LNCAP (cell line): ENCODE measurements at regions not wholly inside any gene's neighbourhood (a gene's known extent, or its start where the extent isn't known, plus 50 kb on each side); places are given as distances from the start of the nearest gene placed in this dataset.

ENCODE experiments used
- TF ChIP-seq, protein P1 (sequence below): fragments of 450-650 bp; IDR thresholded peaks from 2 replicates; pipeline ENCODE4 v1.5.1; 2017; ENCODE audit warnings: mild to moderate bottlenecking

DNA sequence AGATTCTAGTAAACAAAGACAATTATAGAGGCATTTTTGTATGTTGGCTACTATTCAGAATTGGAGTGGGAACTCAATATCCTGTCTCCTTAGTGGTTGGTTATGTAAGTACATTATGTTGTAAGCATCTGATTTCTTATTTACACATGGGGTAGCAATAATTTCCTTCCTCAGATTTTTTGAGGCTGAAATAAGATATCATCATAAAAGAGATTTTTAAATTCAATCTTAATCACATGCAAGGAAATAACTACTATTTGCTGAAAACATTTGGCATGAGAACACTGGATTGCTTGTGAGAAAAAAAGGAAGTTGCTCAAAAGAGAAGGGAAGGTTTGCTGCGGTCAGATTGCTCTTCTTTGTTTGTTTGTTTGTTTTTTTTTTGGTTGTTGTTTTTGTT, 437.7 kb upstream of the HS3ST1 start:
- TF ChIP-seq, protein P1, sequence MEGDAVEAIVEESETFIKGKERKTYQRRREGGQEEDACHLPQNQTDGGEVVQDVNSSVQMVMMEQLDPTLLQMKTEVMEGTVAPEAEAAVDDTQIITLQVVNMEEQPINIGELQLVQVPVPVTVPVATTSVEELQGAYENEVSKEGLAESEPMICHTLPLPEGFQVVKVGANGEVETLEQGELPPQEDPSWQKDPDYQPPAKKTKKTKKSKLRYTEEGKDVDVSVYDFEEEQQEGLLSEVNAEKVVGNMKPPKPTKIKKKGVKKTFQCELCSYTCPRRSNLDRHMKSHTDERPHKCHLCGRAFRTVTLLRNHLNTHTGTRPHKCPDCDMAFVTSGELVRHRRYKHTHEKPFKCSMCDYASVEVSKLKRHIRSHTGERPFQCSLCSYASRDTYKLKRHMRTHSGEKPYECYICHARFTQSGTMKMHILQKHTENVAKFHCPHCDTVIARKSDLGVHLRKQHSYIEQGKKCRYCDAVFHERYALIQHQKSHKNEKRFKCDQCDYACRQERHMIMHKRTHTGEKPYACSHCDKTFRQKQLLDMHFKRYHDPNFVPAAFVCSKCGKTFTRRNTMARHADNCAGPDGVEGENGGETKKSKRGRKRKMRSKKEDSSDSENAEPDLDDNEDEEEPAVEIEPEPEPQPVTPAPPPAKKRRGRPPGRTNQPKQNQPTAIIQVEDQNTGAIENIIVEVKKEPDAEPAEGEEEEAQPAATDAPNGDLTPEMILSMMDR = no peak

DNA sequence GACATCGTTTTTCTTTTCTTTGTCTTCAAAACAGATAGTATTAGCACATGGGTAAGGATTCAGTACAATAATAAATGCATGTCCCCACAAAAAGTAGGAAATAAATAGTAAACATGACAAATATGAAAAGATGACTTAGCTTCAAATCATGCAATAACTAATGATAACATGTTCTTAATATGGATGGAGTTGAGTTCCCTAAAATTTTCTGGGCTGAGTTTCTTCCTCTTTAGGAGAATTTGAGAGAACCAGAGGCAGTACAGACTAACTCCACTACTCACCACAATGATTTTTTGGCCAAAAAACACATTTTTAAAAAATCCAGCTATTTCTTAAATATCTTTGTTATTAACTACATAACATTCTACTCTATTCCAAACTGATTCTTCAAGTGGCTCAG, 432.3 kb upstream of the HS3ST1 start:
- TF ChIP-seq, protein P1 = no peak

DNA sequence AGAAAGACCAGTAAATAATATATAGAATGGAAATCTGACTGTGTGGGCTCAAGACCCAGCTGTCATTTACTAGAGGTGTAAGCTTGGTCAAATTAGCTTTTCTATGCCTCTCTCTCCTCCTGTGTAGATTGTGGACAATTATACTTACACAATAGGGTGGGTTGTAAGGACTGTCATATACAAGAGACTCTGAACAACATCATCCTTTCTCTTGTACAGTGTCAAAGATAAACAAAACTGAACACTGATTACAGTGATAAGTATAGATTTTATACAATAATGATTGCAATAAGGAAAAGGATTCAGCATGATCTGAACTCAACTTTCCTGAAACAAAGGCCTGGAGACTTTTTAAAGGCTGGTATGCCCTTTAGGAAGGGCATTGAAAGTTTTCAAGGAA, 429.2 kb upstream of the HS3ST1 start:
- TF ChIP-seq, protein P1 = no peak

DNA sequence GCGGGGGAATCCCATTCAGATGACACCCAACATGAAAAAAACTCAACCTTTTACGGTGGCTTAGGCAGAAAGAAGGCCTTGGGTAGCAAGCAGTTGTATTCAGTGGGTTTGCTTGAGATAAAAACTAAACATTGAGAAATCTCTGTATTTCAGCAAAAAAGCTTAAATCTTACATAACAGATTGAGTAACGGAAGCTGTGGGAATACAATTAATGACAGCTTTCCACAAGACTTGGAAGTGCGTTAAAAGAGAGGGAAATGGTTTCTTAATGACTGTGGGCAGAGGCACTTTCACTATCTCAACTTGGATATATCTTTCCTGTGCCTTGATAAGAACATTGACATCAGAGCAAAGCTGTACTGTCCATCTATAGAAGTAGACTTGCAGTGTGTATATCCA, 418.5 kb upstream of the HS3ST1 start:
- TF ChIP-seq, protein P1 = no peak

DNA sequence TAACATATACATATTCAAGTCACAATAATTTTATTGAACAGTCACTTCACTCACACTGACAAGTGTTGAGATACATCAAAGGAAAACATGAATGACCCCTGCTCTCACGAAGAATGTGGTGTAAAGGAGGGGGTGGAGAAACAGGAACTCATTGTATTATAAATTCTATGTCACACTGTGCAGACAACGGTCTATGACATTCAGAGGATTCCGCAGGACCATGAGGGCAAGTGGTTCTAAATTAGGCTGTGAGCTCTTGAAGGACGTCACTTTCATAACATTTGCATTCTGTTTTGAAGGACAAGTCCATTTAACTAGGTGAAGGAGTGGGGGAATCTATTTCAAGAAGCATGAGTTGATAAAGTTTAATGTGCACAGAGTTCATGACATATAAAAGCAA, 415.2 kb upstream of the HS3ST1 start:
- TF ChIP-seq, protein P1 = no peak

DNA sequence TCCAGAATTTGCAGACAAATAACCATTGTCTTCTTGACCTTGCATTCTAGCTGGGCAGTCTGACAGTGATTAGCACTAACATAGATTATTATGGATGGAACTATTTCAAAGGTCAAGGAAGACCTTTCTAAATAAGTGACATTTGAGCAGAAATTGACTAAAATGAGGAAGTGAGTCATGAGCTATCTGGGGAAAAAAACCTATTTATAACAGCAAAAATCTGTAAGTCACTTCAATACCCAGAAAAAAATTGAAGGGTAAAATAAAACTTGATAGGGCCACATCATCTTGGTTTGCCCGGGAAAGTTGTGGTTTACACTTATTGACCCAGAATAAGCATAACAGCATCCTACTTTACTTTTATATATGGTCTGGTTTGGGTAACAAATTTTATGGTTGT, 414.6 kb upstream of the HS3ST1 start:
- TF ChIP-seq, protein P1 = no peak

DNA sequence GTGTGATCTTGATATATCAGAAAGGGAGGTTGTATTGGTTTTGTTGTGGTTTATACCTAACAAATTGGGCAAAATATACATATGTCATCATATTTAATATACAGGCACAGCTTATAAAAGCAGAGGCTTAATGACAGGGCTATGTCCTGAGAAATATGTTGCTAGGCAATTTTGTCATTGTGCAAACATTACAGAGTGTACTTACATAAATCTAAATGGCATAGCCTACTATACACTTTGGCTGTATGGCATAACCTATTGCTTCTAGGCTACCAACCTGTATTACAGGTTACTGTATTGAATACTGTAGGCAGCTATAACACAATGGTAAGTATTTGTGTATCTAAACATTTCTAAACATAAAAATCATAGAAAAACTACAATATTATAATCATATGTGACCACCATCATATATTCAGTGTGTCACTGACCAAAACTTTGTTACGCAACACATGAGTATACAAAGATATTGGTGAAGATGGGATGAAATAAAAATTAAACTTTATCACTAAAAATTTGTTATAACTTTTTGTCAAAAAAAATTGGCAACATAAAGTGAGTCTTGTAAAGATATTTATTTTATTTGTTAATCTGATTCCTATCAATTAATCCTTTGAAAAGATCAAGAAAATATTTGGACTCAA, 414.0 kb upstream of the HS3ST1 start:
- TF ChIP-seq, protein P1 = no peak

DNA sequence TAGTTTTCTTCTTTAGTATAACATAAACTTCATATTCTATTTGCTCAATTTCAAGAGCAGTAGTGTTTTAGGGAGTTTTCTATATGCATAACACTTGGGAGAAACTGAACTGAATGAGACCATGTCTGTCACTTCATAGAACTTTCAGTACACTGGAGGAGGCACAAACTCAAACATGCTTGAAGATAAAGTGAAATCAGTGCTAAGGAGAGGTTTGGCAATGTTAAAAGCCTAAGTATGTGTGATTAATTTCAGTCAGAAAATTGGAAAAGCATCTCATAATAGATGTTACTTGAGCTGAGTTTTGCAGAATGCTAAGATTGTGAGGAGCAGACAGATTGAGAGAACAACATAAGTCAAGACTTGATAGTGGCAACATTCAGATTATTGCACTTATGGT, 411.2 kb upstream of the HS3ST1 start:
- TF ChIP-seq, protein P1 = no peak
